SK-N-SH (cell line): ENCODE measurements at regions not wholly inside any gene's neighbourhood (a gene's known extent, or its start where the extent isn't known, plus 50 kb on each side); places are given as distances from the start of the nearest gene placed in this dataset.

Experiments
- CTCF ChIA-PET: fragments of 300-600, 350-600 bp; formaldehyde crosslinking; extraction: SDS; loops from one replicate; lab custom pipeline; 2021; lab: Yijun Ruan, JAX
- POLR2A ChIA-PET: fragments of 350-600 bp; sonication (Branson Sonifier 250); formaldehyde crosslinking; extraction: SDS; loops from one replicate; lab custom pipeline; 2020; ENCODE audit warnings: antibody characterized with exemption, inconsistent platforms; lab: Yijun Ruan, JAX
- DNase-seq: peaks from one replicate; pipeline ENCODE4 v3.0.0; 2012
- H2AFZ ChIP-seq: fragments of 200-600 bp; sonication (generic); 2 replicates; pipeline ENCODE4 v1.8.1; 2016; ENCODE audit warnings: antibody characterized with exemption, mild to moderate bottlenecking, low read depth
- H3F3A ChIP-seq: fragments of 200-600 bp; sonication (generic); replicated peaks from 2 replicates; pipeline ENCODE3; 2016; ENCODE audit warnings: antibody characterized with exemption, mild to moderate bottlenecking; ENCODE audit not compliant: insufficient read depth
- H3K27ac ChIP-seq, 2 experiments: fragments of 200-500 bp in 1 of 2; fragments of 200-600 bp in 1 of 2; sonication (Bioruptor generic) in 1 of 2; sonication (generic), shearing (Covaris generic) in 1 of 2; 2 replicates each; pipeline versions ENCODE4 v1.5.1 to v1.6.1; 2014 to 2016; ENCODE audit warnings: low read depth in 2 of 2, inconsistent platforms in 1 of 2, low read length in 1 of 2, mild to moderate bottlenecking in 1 of 2, mixed read lengths in 1 of 2
- H3K27me3 ChIP-seq: fragments of 200-600 bp; sonication (generic), shearing (Covaris generic); 2 replicates; pipeline ENCODE4 v1.6.1; 2016; ENCODE audit warnings: mixed run types; ENCODE audit not compliant: insufficient read depth
- H3K36me3 ChIP-seq, 2 experiments: fragments of 200-500 bp in 1 of 2; fragments of 200-600 bp in 1 of 2; sonication (Bioruptor generic) in 1 of 2; sonication (generic) in 1 of 2; replicated peaks in 1 of 2; 2 replicates each; pipeline versions ENCODE3 to v1.5.1; 2014 to 2016; ENCODE audit warnings: low read length in 1 of 2, mild to moderate bottlenecking in 1 of 2; ENCODE audit not compliant: insufficient read depth in 2 of 2, control insufficient read depth in 1 of 2
- H3K4me1 ChIP-seq, 2 experiments: fragments of 200-500 bp in 1 of 2; fragments of 200-600 bp in 1 of 2; sonication (Bioruptor generic) in 1 of 2; sonication (generic), shearing (Covaris generic) in 1 of 2; 2 replicates each; pipeline versions ENCODE4 v1.5.1 to v1.6.1; 2014 to 2016; ENCODE audit warnings: low read depth in 1 of 2, low read length in 1 of 2, mixed run types in 1 of 2; ENCODE audit not compliant: insufficient read depth in 2 of 2, control insufficient read depth in 1 of 2
- H3K4me2 ChIP-seq: fragments of 200-600 bp; sonication (generic), shearing (Covaris generic); 2 replicates; pipeline ENCODE4 v1.6.1; 2017; ENCODE audit warnings: mixed run types
- H3K4me3 ChIP-seq, 2 experiments: fragments of 200-500 bp in 1 of 2; fragments of 200-600 bp in 1 of 2; sonication (Bioruptor generic) in 1 of 2; sonication (generic), shearing (Covaris generic) in 1 of 2; 2 replicates each; pipeline versions ENCODE4 v1.5.1 to v1.8.1; 2014 to 2016; ENCODE audit warnings: low read depth in 2 of 2, inconsistent platforms in 1 of 2, low read length in 1 of 2, mild to moderate bottlenecking in 1 of 2, mixed read lengths in 1 of 2, moderate library complexity in 1 of 2
- H3K79me2 ChIP-seq: fragments of 200-600 bp; sonication (generic); 2 replicates; pipeline ENCODE4 v1.8.1; 2017; ENCODE audit warnings: mild to moderate bottlenecking; ENCODE audit not compliant: insufficient read depth
- H3K9ac ChIP-seq: fragments of 200-600 bp; sonication (generic); 2 replicates; pipeline ENCODE4 v1.6.1; 2017; ENCODE audit warnings: mixed run types
- H3K9me2 ChIP-seq: fragments of 200-600 bp; sonication (generic); 2 replicates; pipeline ENCODE4 v1.6.1; 2017; ENCODE audit warnings: mixed run types
- H3K9me3 ChIP-seq: fragments of 200-600 bp; sonication (generic); 2 replicates; pipeline ENCODE4 v1.6.1; 2017; ENCODE audit warnings: mixed run types, mild to moderate bottlenecking, moderate library complexity
- H4K20me1 ChIP-seq: fragments of 200-600 bp; sonication (generic); 2 replicates; pipeline ENCODE4 v1.6.1; 2017; ENCODE audit warnings: mild to moderate bottlenecking, mixed run types; ENCODE audit not compliant: insufficient read depth
- CHD2 ChIP-seq: fragments of 150-350 bp; IDR thresholded peaks from 2 replicates; pipeline ENCODE4 v1.6.1; 2018; ENCODE audit warnings: low read length; ENCODE audit not compliant: partially characterized antibody
- CTCF ChIP-seq: fragments of 200-600 bp; sonication (generic); IDR thresholded peaks from 2 replicates; pipeline ENCODE4 v1.6.1; 2017; ENCODE audit warnings: antibody characterized with exemption, mild to moderate bottlenecking, moderate library complexity
- EZH2phosphoT487 ChIP-seq: fragments of 200-600 bp; sonication (generic); IDR thresholded peaks from 2 replicates; pipeline ENCODE4 v1.6.1; 2017; ENCODE audit warnings: low read depth, mixed run types, mild to moderate bottlenecking, antibody characterized with exemption, moderate library complexity, borderline replicate concordance
- FOSL2 ChIP-seq: IDR thresholded peaks from 2 replicates; pipeline ENCODE4 v1.4.0; 2012; ENCODE audit warnings: low read depth, mild to moderate bottlenecking, moderate library complexity, borderline replicate concordance
- FOXM1 ChIP-seq: IDR thresholded peaks from 2 replicates; pipeline ENCODE4 v1.4.0; 2012; ENCODE audit warnings: low read depth, mild to moderate bottlenecking
- GABPA ChIP-seq: IDR thresholded peaks from 2 replicates; pipeline ENCODE4 v1.4.0; 2012; ENCODE audit warnings: low read depth, mild to moderate bottlenecking
- GATA2 ChIP-seq: sonication (generic); formaldehyde crosslinking; IDR thresholded peaks from 2 replicates; pipeline ENCODE4 v1.5.0; 2020; ENCODE audit warnings: mild to moderate bottlenecking, missing genetic modification reagents
- JUND ChIP-seq: IDR thresholded peaks from 2 replicates; pipeline ENCODE4 v1.4.0; 2012
- MEF2A ChIP-seq: IDR thresholded peaks from 2 replicates; pipeline ENCODE4 v1.4.0; 2012; ENCODE audit warnings: low read depth, borderline replicate concordance
- MXI1 ChIP-seq: IDR thresholded peaks from 2 replicates; pipeline ENCODE4 v1.6.1; 2012; ENCODE audit warnings: mild to moderate bottlenecking, low read depth, low read length, improper control_type of control experiment
- NFIC ChIP-seq: IDR thresholded peaks from 2 replicates; pipeline ENCODE4 v1.4.0; 2012; ENCODE audit warnings: borderline replicate concordance
- RAD21 ChIP-seq: IDR thresholded peaks from 2 replicates; pipeline ENCODE4 v1.6.1; 2012; ENCODE audit warnings: mild to moderate bottlenecking, low read length
- RFX5 ChIP-seq: IDR thresholded peaks from 2 replicates; pipeline ENCODE4 v1.6.1; 2012; ENCODE audit warnings: mild to moderate bottlenecking, improper control_type of control experiment, low read length
- RXRA ChIP-seq: IDR thresholded peaks from 2 replicates; pipeline ENCODE4 v1.4.0; 2012; ENCODE audit warnings: low read depth, mild to moderate bottlenecking, borderline replicate concordance
- SMC3 ChIP-seq: IDR thresholded peaks from 2 replicates; pipeline ENCODE4 v1.6.1; 2012; ENCODE audit warnings: low read depth, low read length, improper control_type of control experiment
- TAF1 ChIP-seq: IDR thresholded peaks from 2 replicates; pipeline ENCODE4 v1.6.1; 2012; ENCODE audit warnings: low read depth, mild to moderate bottlenecking, low read length, moderate library complexity, borderline replicate concordance
- TCF12 ChIP-seq: IDR thresholded peaks from 2 replicates; pipeline ENCODE4 v1.4.0; 2012
- TEAD4 ChIP-seq: IDR thresholded peaks from 2 replicates; pipeline ENCODE4 v1.4.0; 2012; ENCODE audit warnings: mild to moderate bottlenecking, borderline replicate concordance; ENCODE audit not compliant: insufficient read depth
- USF2 ChIP-seq: fragments of 150-350 bp; IDR thresholded peaks from 2 replicates; pipeline ENCODE4 v1.6.1; 2017; ENCODE audit warnings: antibody characterized with exemption, low read length, low read depth, borderline replicate concordance
- YY1 ChIP-seq: IDR thresholded peaks from 2 replicates; pipeline ENCODE4 v1.4.0; 2012; ENCODE audit warnings: low read depth, mild to moderate bottlenecking
- WGBS: methylation state at CpG from one replicate; pipeline ENCODE4 v1.1.6; 2017; ENCODE audit warnings: low lambda C conversion rate; 5-methylcytosine and 5-hydroxymethylcytosine counted together
- TF ChIP-seq, protein P1 (sequence below): IDR thresholded peaks from 2 replicates; pipeline ENCODE4; 2012
- TF ChIP-seq, protein P2 (sequence below): IDR thresholded peaks from 2 replicates; pipeline ENCODE4 v1.4.0; 2012; ENCODE audit warnings: low read depth, borderline replicate concordance
- TF ChIP-seq, protein P3 (sequence below): IDR thresholded peaks from 2 replicates; pipeline ENCODE4 v1.4.0; 2012; ENCODE audit warnings: low read depth

GRCh38 chr2:84251651-84252302 is 207.3 kb downstream of the SUCLG1 start:
- CTCF ChIA-PET = no interaction called here
- H4K20me1 ChIP-seq = no peaks in the 10 kb centered on the region
- no peak for DNase-seq
- no peaks in the 10 kb centered on the region for H3K79me2 ChIP-seq
- no peak overlapping the region for H3K4me3 ChIP-seq
- no peaks in the 10 kb centered on the region for H3K9me2 ChIP-seq
- no peaks in the 10 kb centered on the region for H3K9me3 ChIP-seq
- no peaks in the 10 kb centered on the region for H3K4me1 ChIP-seq
- H3K9ac ChIP-seq = no peak overlapping the region
- TF ChIP-seq, protein P1, sequence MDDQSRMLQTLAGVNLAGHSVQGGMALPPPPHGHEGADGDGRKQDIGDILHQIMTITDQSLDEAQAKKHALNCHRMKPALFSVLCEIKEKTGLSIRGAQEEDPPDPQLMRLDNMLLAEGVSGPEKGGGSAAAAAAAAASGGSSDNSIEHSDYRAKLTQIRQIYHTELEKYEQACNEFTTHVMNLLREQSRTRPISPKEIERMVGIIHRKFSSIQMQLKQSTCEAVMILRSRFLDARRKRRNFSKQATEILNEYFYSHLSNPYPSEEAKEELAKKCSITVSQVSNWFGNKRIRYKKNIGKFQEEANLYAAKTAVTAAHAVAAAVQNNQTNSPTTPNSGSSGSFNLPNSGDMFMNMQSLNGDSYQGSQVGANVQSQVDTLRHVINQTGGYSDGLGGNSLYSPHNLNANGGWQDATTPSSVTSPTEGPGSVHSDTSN = no peak
- TF ChIP-seq CHD2 = no peak
- no peak for TF ChIP-seq USF2
- no peak for TF ChIP-seq JUND
- no peak for TF ChIP-seq GABPA
- TF ChIP-seq TEAD4 = no peak
- TF ChIP-seq EZH2phosphoT487 = no peak
- no peak for TF ChIP-seq NFIC
- TF ChIP-seq YY1 = no peak
- no peak for TF ChIP-seq RXRA
- no peak for TF ChIP-seq GATA2 (CRISPR knock-in tag)
- no peak for TF ChIP-seq MXI1
- TF ChIP-seq CTCF = no peak
- H3F3A ChIP-seq = no peaks in the 10 kb centered on the region
- POLR2A ChIA-PET = no interaction called here
- H3K27me3 ChIP-seq = no peaks in the 10 kb centered on the region
- no peak overlapping the region for H3K4me2 ChIP-seq
- H3K36me3 ChIP-seq = no peaks in the 10 kb centered on the region
- H3K27ac ChIP-seq = no peak overlapping the region
- WGBS = 39% methylated on average over 2 of the region's 2 CpGs
- H2AFZ ChIP-seq = no peak overlapping the region

- H3K4me3 ChIP-seq = no peak overlapping the region
- H3K36me3 ChIP-seq = no peaks in the 10 kb centered on the region
- H2AFZ ChIP-seq = no peak overlapping the region
- WGBS = 8% methylated on average over 4 of the region's 4 CpGs
- no peaks in the 10 kb centered on the region for H3K9me3 ChIP-seq
- no peak for DNase-seq
- H3K79me2 ChIP-seq = no peaks in the 10 kb centered on the region
- no peak overlapping the region for H3K27ac ChIP-seq
- H3K9me2 ChIP-seq = no peaks in the 10 kb centered on the region
- no peaks in the 10 kb centered on the region for H4K20me1 ChIP-seq
- no peak overlapping the region for H3K4me2 ChIP-seq
- POLR2A ChIA-PET = no interaction called here
- no peak overlapping the region for H3K9ac ChIP-seq
- no peaks in the 10 kb centered on the region for H3K4me1 ChIP-seq
- CTCF ChIA-PET = no interaction called here
- H3F3A ChIP-seq = no peaks in the 10 kb centered on the region
- no peaks in the 10 kb centered on the region for H3K27me3 ChIP-seq
- TF ChIP-seq MEF2A = no peak
- no peak for TF ChIP-seq RAD21
- TF ChIP-seq RFX5 = no peak
- TF ChIP-seq FOSL2 = no peak
- TF ChIP-seq USF2 = no peak
- TF ChIP-seq TCF12 = no peak
- TF ChIP-seq, protein P2, sequence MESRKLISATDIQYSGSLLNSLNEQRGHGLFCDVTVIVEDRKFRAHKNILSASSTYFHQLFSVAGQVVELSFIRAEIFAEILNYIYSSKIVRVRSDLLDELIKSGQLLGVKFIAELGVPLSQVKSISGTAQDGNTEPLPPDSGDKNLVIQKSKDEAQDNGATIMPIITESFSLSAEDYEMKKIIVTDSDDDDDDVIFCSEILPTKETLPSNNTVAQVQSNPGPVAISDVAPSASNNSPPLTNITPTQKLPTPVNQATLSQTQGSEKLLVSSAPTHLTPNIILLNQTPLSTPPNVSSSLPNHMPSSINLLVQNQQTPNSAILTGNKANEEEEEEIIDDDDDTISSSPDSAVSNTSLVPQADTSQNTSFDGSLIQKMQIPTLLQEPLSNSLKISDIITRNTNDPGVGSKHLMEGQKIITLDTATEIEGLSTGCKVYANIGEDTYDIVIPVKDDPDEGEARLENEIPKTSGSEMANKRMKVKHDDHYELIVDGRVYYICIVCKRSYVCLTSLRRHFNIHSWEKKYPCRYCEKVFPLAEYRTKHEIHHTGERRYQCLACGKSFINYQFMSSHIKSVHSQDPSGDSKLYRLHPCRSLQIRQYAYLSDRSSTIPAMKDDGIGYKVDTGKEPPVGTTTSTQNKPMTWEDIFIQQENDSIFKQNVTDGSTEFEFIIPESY = no peak
- TF ChIP-seq FOXM1 = no peak
- TF ChIP-seq MXI1 = no peak
- TF ChIP-seq, protein P3, sequence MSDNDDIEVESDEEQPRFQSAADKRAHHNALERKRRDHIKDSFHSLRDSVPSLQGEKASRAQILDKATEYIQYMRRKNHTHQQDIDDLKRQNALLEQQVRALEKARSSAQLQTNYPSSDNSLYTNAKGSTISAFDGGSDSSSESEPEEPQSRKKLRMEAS = no peak
- TF ChIP-seq CHD2 = no peak
- TF ChIP-seq TAF1 = no peak
- no peak for TF ChIP-seq SMC3
Observed at GRCh38 chr2:84249140-84249539, 209.9 kb downstream of the SUCLG1 start.
